H9 (cell line): ENCODE measurements at regions not wholly inside any gene's neighbourhood (a gene's known extent, or its start where the extent isn't known, plus 50 kb on each side); places are given as distances from the start of the nearest gene placed in this dataset.

ENCODE experiments used
- DNase-seq: peaks from one replicate; pipeline ENCODE4 v3.0.0-alpha.2; 2017
- H2AFZ ChIP-seq: one replicate; pipeline ENCODE4 v1.6.1; 2013; ENCODE audit warnings: mild to moderate bottlenecking, low read length, control low read depth, moderate library complexity
- H2AK5ac ChIP-seq: 2 replicates; pipeline ENCODE4 v1.6.1; 2013; ENCODE audit warnings: low read length, control low read depth, mixed read lengths; ENCODE audit not compliant: insufficient read length
- H2BK120ac ChIP-seq: one replicate; pipeline ENCODE4 v1.6.1; 2013; ENCODE audit warnings: low read depth, mild to moderate bottlenecking, low read length, control low read depth, inconsistent platforms; ENCODE audit not compliant: poor library complexity, severe bottlenecking
- H2BK12ac ChIP-seq: 2 replicates; pipeline ENCODE4 v1.6.1; 2013; ENCODE audit warnings: low read length, control low read depth, mixed read lengths, low read depth; ENCODE audit not compliant: insufficient read length
- H2BK15ac ChIP-seq: 2 replicates; pipeline ENCODE4 v1.6.1; 2013; ENCODE audit warnings: low read depth, low read length, control low read depth
- H2BK20ac ChIP-seq: one replicate; pipeline ENCODE4 v1.6.1; 2013; ENCODE audit warnings: low read depth, mild to moderate bottlenecking, low read length, control low read depth, inconsistent platforms; ENCODE audit not compliant: poor library complexity, severe bottlenecking
- H2BK5ac ChIP-seq: 2 replicates; pipeline ENCODE4 v1.6.1; 2013; ENCODE audit warnings: low read length, control low read depth, mixed read lengths; ENCODE audit not compliant: insufficient read length
- H3K14ac ChIP-seq: 2 replicates; pipeline ENCODE4 v1.6.1; 2013; ENCODE audit warnings: low read length, control low read depth; ENCODE audit not compliant: insufficient read depth
- H3K18ac ChIP-seq: 2 replicates; pipeline ENCODE4 v1.6.1; 2013; ENCODE audit warnings: low read depth, mild to moderate bottlenecking, mixed read lengths, low read length, control low read depth; ENCODE audit not compliant: insufficient read length
- H3K23ac ChIP-seq: 2 replicates; pipeline ENCODE4 v1.6.1; 2013; ENCODE audit warnings: low read length, control low read depth, mixed read lengths, low read depth; ENCODE audit not compliant: insufficient read length
- H3K23me2 ChIP-seq: 2 replicates; pipeline ENCODE4 v1.6.1; 2013; ENCODE audit warnings: low read depth, mild to moderate bottlenecking, mixed read lengths, low read length, control low read depth; ENCODE audit not compliant: insufficient read length, poor library complexity, severe bottlenecking
- H3K27ac ChIP-seq: 2 replicates; pipeline ENCODE4 v1.5.1; 2013; ENCODE audit warnings: low read length, control low read depth, mixed read lengths, low read depth; ENCODE audit not compliant: insufficient read length
- H3K27me3 ChIP-seq: 2 replicates; pipeline ENCODE4 v1.6.1; 2013; ENCODE audit warnings: low read length, control low read depth, inconsistent platforms; ENCODE audit not compliant: insufficient read depth
- H3K4ac ChIP-seq: 2 replicates; pipeline ENCODE4 v1.6.1; 2013; ENCODE audit warnings: low read depth, mild to moderate bottlenecking, control low read depth, inconsistent platforms, low read length, moderate library complexity
- H3K4me1 ChIP-seq: 2 replicates; pipeline ENCODE4 v1.6.1; 2013; ENCODE audit warnings: low read length, control low read depth, inconsistent platforms; ENCODE audit not compliant: insufficient read depth
- H3K4me2 ChIP-seq: 2 replicates; pipeline ENCODE4 v1.6.1; 2013; ENCODE audit warnings: low read length, control low read depth, mixed read lengths; ENCODE audit not compliant: insufficient read length, insufficient read depth
- H3K56ac ChIP-seq: 2 replicates; pipeline ENCODE4 v1.6.1; 2013; ENCODE audit warnings: low read depth, mild to moderate bottlenecking, mixed read lengths, low read length, control low read depth; ENCODE audit not compliant: insufficient read length
- H3K79me1 ChIP-seq: 2 replicates; pipeline ENCODE4 v1.6.1; 2013; ENCODE audit warnings: low read depth, mild to moderate bottlenecking, moderate library complexity, low read length, control low read depth, inconsistent platforms; ENCODE audit not compliant: insufficient read depth, poor library complexity, severe bottlenecking
- H3K79me2 ChIP-seq: 2 replicates; pipeline ENCODE4 v1.6.1; 2013; ENCODE audit warnings: low read length, control low read depth, inconsistent platforms; ENCODE audit not compliant: insufficient read depth
- H3K9ac ChIP-seq: 2 replicates; pipeline ENCODE4 v1.6.1; 2013; ENCODE audit warnings: low read length, control low read depth, mixed read lengths; ENCODE audit not compliant: insufficient read length; ENCODE audit errors: extremely low read depth
- H3K9me3 ChIP-seq: one replicate; pipeline ENCODE4 v1.6.1; 2013; ENCODE audit warnings: low read depth, low read length, inconsistent platforms; ENCODE audit not compliant: control insufficient read depth
- H3T11ph ChIP-seq: one replicate; pipeline ENCODE4 v1.6.1; 2013; ENCODE audit warnings: mild to moderate bottlenecking, low read length, control low read depth, inconsistent platforms
- H4K20me1 ChIP-seq: one replicate; pipeline ENCODE4 v1.6.1; 2013; ENCODE audit not compliant: control insufficient read depth, insufficient read length, insufficient read depth
- H4K5ac ChIP-seq: 2 replicates; pipeline ENCODE4 v1.6.1; 2013; ENCODE audit warnings: low read depth, mild to moderate bottlenecking, mixed read lengths, low read length, control low read depth; ENCODE audit not compliant: insufficient read length
- H4K8ac ChIP-seq: replicated peaks from 2 replicates; pipeline ENCODE4 v1.6.1; 2013; ENCODE audit warnings: low read length, control low read depth, mixed read lengths, low read depth; ENCODE audit not compliant: insufficient read length
- H4K91ac ChIP-seq: 2 replicates; pipeline ENCODE4 v1.6.1; 2013; ENCODE audit warnings: low read depth, mild to moderate bottlenecking, moderate library complexity, mixed read lengths, low read length, control low read depth; ENCODE audit not compliant: insufficient read length
- H3K27ac Mint-ChIP-seq, 3 experiments: 2 replicates in 2 of 3; 3 replicates in 1 of 3; pipeline ENCODE4 v1.8.0; 2020 to 2021; ENCODE audit warnings: mixed read lengths in 3 of 3, mild to moderate bottlenecking in 1 of 3, moderate library complexity in 1 of 3
- H3K27me3 Mint-ChIP-seq: 2 replicates; pipeline ENCODE4 v1.8.0; 2021; ENCODE audit warnings: low read depth, mild to moderate bottlenecking, moderate library complexity, mixed read lengths
- H3K36me3 Mint-ChIP-seq, 3 experiments: 2 replicates in 2 of 3; 3 replicates in 1 of 3; pipeline ENCODE4 v1.8.0; 2020 to 2021; ENCODE audit warnings: low read depth in 3 of 3, mixed read lengths in 3 of 3; ENCODE audit not compliant: insufficient read depth in 1 of 3
- H3K4me1 Mint-ChIP-seq, 2 experiments: 2 replicates each; pipeline ENCODE4 v1.8.0; 2020; ENCODE audit warnings: mixed read lengths in 2 of 2
- H3K4me3 Mint-ChIP-seq, 2 experiments: 2 replicates in 1 of 2; 3 replicates in 1 of 2; pipeline ENCODE4 v1.8.0; 2020 to 2021; ENCODE audit warnings: mild to moderate bottlenecking in 2 of 2, mixed read lengths in 2 of 2, moderate library complexity in 1 of 2
- H3K9me3 Mint-ChIP-seq, 2 experiments: 2 replicates in 1 of 2; 3 replicates in 1 of 2; pipeline ENCODE4 v1.8.0; 2020; ENCODE audit warnings: mild to moderate bottlenecking in 2 of 2, mixed read lengths in 2 of 2, moderate library complexity in 1 of 2
- CTCF ChIP-seq: fragments of 200-600 bp; sonication (generic); conservative IDR thresholded peaks from 3 replicates; pipeline ENCODE4 v1.8.0; 2021; ENCODE audit warnings: antibody characterized with exemption, mild to moderate bottlenecking

- Histone ChIP-seq H2BK12ac (no peak overlapping the region), H3K4ac (no peak overlapping the region), H3K79me1 (no peaks in the 10 kb centered on the region), H3T11ph (no peak overlapping the region), H3K14ac (no peak overlapping the region), H3K4me2 (no peak overlapping the region), H2AK5ac (no peak overlapping the region), H3K56ac (no peak overlapping the region), H2AFZ (no peak overlapping the region), H4K91ac (no peak overlapping the region), H4K5ac (no peak overlapping the region), H2BK20ac (no peak overlapping the region), H3K4me1 (peaks cover 2% of the 10 kb centered on the region; the same call in 1 of the 2 replicates), H4K20me1 (no peaks in the 10 kb centered on the region), H3K27ac (no peak overlapping the region), H4K8ac (no peak overlapping the region), H3K23me2 (no peaks in the 10 kb centered on the region), H3K23ac (no peak overlapping the region), H3K27me3 (no peaks in the 10 kb centered on the region), H3K79me2 (no peaks in the 10 kb centered on the region), H2BK15ac (no peak overlapping the region), H2BK120ac (no peak overlapping the region), H2BK5ac (no peak overlapping the region), H3K9me3 (no peaks in the 10 kb centered on the region), H3K9ac (no peak overlapping the region), H3K18ac (no peak overlapping the region)
- DNase-seq = no peak
- Mint-ChIP-seq H3K9me3 (no peaks in the 10 kb centered on the region), H3K27ac (no peak overlapping the region), H3K27me3 (no peaks in the 10 kb centered on the region), H3K4me1 (peaks cover 15 to 21% of the 10 kb centered on the region in 2 experiments), H3K36me3 (no peaks in the 10 kb centered on the region; a peak in 1 of 7 replicates), H3K4me3 (no peak overlapping the region)
- no peak for TF ChIP-seq CTCF
Observed at GRCh38 chr4:81602854-81603253, 131.1 kb upstream of the RASGEF1B start.
